Liver (tissue), 7 donors: ENCODE measurements at regions not wholly inside any gene's neighbourhood (a gene's known extent, or its start where the extent isn't known, plus 50 kb on each side); places are given as distances from the start of the nearest gene placed in this dataset.

ENCODE experiments used
- DNase-seq: peaks from one replicate; pipeline ENCODE4 v3.0.0-alpha.2; 2017; ENCODE audit warnings: low spot score
- H3K27ac ChIP-seq, 2 donors: one replicate each; pipeline ENCODE4 v1.7.0; 2013; ENCODE audit warnings: inconsistent platforms in 2 of 2, low read length in 2 of 2, control low read depth in 1 of 2, low read depth in 1 of 2, mild to moderate bottlenecking in 1 of 2
- H3K27me3 ChIP-seq, 4 donors: one replicate each; pipeline versions ENCODE4 v1.6.1 to v1.7.0; 2013; ENCODE audit warnings: low read length in 3 of 4, inconsistent platforms in 1 of 4, mild to moderate bottlenecking in 1 of 4, moderate library complexity in 1 of 4; ENCODE audit not compliant: control insufficient read depth in 4 of 4, insufficient read depth in 4 of 4
- H3K36me3 ChIP-seq, 4 donors: one replicate each; pipeline versions ENCODE4 v1.6.1 to v1.7.0; 2013; ENCODE audit warnings: low read length in 3 of 4, mild to moderate bottlenecking in 3 of 4, low read depth in 1 of 4, moderate library complexity in 1 of 4; ENCODE audit not compliant: control insufficient read depth in 4 of 4, insufficient read depth in 3 of 4
- H3K4me1 ChIP-seq, 4 donors: one replicate each; pipeline versions ENCODE4 v1.6.1 to v1.7.0; 2013; ENCODE audit warnings: low read length in 3 of 4, mild to moderate bottlenecking in 3 of 4, moderate library complexity in 1 of 4; ENCODE audit not compliant: control insufficient read depth in 4 of 4, insufficient read depth in 4 of 4
- H3K4me3 ChIP-seq, 3 donors: one replicate each; pipeline versions ENCODE4 v1.6.1 to v1.7.0; 2013; ENCODE audit warnings: low read length in 3 of 3, control low read depth in 1 of 3, low read depth in 1 of 3, mild to moderate bottlenecking in 1 of 3
- H3K9ac ChIP-seq, 2 donors: one replicate each; pipeline ENCODE4 v1.7.0; 2013; ENCODE audit warnings: low read length in 2 of 2, mild to moderate bottlenecking in 2 of 2, moderate library complexity in 2 of 2, control low read depth in 1 of 2, low read depth in 1 of 2
- H3K9me3 ChIP-seq, 4 donors: one replicate each; pipeline versions ENCODE4 v1.6.1 to v1.7.0; 2013; ENCODE audit warnings: low read length in 3 of 4; ENCODE audit not compliant: control insufficient read depth in 4 of 4
- EGR1 ChIP-seq, 2 donors: IDR thresholded peaks; 2 replicates each; pipeline ENCODE4 v1.6.1; 2016 to 2018; ENCODE audit warnings: antibody characterized with exemption in 2 of 2, low read depth in 2 of 2
- GABPA ChIP-seq, 2 donors: IDR thresholded peaks in 1 of 2; conservative IDR thresholded peaks in 1 of 2; 2 replicates each; pipeline ENCODE4 v1.6.1; 2016; ENCODE audit warnings: antibody characterized with exemption in 2 of 2, mild to moderate bottlenecking in 1 of 2, moderate library complexity in 1 of 2
- HNF4G ChIP-seq: IDR thresholded peaks from 2 replicates; pipeline ENCODE4 v1.6.1; 2016; ENCODE audit warnings: antibody characterized with exemption
- RAD21 ChIP-seq, 2 donors: IDR thresholded peaks; 2 replicates each; pipeline ENCODE4 v1.6.1; 2016; ENCODE audit warnings: antibody characterized with exemption in 2 of 2, mild to moderate bottlenecking in 2 of 2
- RXRA ChIP-seq, 2 donors: IDR thresholded peaks; 2 replicates each; pipeline ENCODE4 v1.6.1; 2017 to 2018; ENCODE audit warnings: antibody characterized with exemption in 2 of 2, mild to moderate bottlenecking in 1 of 2
- SP1 ChIP-seq: IDR thresholded peaks from 2 replicates; pipeline ENCODE4 v1.6.1; 2018; ENCODE audit warnings: antibody characterized with exemption, mild to moderate bottlenecking
- TAF1 ChIP-seq: conservative IDR thresholded peaks from 2 replicates; pipeline ENCODE4 v1.6.1; 2016; ENCODE audit warnings: antibody characterized with exemption, mild to moderate bottlenecking
- WGBS: extraction: QIAGEN DNeasy Blood & Tissue Kit; methylation state at CpG from one replicate; pipeline ENCODE4 v1.1.7; 2013; 5-methylcytosine and 5-hydroxymethylcytosine counted together
- TF ChIP-seq, protein P1 (sequence below): IDR thresholded peaks from 2 replicates; pipeline ENCODE4 v1.6.1; 2016; ENCODE audit warnings: antibody characterized with exemption, mild to moderate bottlenecking
- TF ChIP-seq, protein P2 (sequence below): IDR thresholded peaks from 2 replicates; pipeline ENCODE4 v1.6.1; 2016; ENCODE audit warnings: antibody characterized with exemption
- TF ChIP-seq, protein P3 (sequence below): IDR thresholded peaks from 2 replicates; pipeline ENCODE4 v1.6.1; 2016; ENCODE audit warnings: antibody characterized with exemption
- TF ChIP-seq, protein P4 (sequence below): IDR thresholded peaks from 2 replicates; pipeline ENCODE4 v1.6.1; 2016; ENCODE audit warnings: antibody characterized with exemption
- donor health status: healthy.
- donor health status: healthy.
- donor health status: healthy.
- donor health status: healthy.

GRCh38 chr10:117759266-117759665, 216.7 kb downstream of the EMX2 start:
- WGBS = 84% methylated on average over 11 of the region's 11 CpGs
- no peaks in the 10 kb centered on the region for H3K4me1 ChIP-seq
- no peak overlapping the region for H3K4me3 ChIP-seq
- TF ChIP-seq, protein P1, sequence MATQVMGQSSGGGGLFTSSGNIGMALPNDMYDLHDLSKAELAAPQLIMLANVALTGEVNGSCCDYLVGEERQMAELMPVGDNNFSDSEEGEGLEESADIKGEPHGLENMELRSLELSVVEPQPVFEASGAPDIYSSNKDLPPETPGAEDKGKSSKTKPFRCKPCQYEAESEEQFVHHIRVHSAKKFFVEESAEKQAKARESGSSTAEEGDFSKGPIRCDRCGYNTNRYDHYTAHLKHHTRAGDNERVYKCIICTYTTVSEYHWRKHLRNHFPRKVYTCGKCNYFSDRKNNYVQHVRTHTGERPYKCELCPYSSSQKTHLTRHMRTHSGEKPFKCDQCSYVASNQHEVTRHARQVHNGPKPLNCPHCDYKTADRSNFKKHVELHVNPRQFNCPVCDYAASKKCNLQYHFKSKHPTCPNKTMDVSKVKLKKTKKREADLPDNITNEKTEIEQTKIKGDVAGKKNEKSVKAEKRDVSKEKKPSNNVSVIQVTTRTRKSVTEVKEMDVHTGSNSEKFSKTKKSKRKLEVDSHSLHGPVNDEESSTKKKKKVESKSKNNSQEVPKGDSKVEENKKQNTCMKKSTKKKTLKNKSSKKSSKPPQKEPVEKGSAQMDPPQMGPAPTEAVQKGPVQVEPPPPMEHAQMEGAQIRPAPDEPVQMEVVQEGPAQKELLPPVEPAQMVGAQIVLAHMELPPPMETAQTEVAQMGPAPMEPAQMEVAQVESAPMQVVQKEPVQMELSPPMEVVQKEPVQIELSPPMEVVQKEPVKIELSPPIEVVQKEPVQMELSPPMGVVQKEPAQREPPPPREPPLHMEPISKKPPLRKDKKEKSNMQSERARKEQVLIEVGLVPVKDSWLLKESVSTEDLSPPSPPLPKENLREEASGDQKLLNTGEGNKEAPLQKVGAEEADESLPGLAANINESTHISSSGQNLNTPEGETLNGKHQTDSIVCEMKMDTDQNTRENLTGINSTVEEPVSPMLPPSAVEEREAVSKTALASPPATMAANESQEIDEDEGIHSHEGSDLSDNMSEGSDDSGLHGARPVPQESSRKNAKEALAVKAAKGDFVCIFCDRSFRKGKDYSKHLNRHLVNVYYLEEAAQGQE = no peak
- no peak for TF ChIP-seq TAF1
- TF ChIP-seq HNF4G = no peak
- TF ChIP-seq, protein P2, sequence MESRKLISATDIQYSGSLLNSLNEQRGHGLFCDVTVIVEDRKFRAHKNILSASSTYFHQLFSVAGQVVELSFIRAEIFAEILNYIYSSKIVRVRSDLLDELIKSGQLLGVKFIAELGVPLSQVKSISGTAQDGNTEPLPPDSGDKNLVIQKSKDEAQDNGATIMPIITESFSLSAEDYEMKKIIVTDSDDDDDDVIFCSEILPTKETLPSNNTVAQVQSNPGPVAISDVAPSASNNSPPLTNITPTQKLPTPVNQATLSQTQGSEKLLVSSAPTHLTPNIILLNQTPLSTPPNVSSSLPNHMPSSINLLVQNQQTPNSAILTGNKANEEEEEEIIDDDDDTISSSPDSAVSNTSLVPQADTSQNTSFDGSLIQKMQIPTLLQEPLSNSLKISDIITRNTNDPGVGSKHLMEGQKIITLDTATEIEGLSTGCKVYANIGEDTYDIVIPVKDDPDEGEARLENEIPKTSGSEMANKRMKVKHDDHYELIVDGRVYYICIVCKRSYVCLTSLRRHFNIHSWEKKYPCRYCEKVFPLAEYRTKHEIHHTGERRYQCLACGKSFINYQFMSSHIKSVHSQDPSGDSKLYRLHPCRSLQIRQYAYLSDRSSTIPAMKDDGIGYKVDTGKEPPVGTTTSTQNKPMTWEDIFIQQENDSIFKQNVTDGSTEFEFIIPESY = no peak
- no peak for TF ChIP-seq GABPA (IDR thresholded peaks at IDR 0.05 in 1 of 2, conservative IDR thresholded peaks at IDR 0.05 in 1 of 2)
- no peak for DNase-seq
- H3K9ac ChIP-seq = no peak overlapping the region
- H3K27ac ChIP-seq = no peak overlapping the region
- no peaks in the 10 kb centered on the region for H3K9me3 ChIP-seq
- no peaks in the 10 kb centered on the region for H3K36me3 ChIP-seq
- peaks cover 0 to 18% (median under 1%) of the 10 kb centered on the region in 4 donors for H3K27me3 ChIP-seq

DNA sequence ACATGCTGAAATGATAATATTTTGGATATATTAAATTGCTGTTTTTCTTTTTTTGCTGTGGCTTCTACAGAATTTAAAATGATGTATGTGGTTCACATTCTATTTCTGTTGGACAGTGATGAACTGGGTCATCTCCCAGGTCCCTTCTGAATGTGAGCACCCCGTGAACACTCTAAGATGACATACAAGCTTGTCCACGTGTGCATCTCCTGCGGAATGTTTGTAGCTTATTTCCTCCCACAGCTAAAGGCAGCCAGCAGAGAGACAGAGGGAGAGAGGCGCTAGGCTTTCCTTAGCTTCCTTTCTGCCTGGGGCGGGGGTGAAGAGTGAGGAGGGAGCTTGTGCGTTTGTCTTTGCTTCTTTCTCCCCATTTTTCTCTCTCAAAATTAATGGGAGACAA, 219.1 kb downstream of the EMX2 start:
- H3K4me3 ChIP-seq = no peak overlapping the region
- no peak overlapping the region for H3K27ac ChIP-seq
- H3K4me1 ChIP-seq = no peaks in the 10 kb centered on the region
- 70% methylated on average over 6 of the region's 6 CpGs for WGBS
- no peak overlapping the region for H3K9ac ChIP-seq
- peaks cover 0 to 18% (median under 1%) of the 10 kb centered on the region in 4 donors for H3K27me3 ChIP-seq
- no peaks in the 10 kb centered on the region for H3K9me3 ChIP-seq
- TF ChIP-seq, protein P2 = no peak
- TF ChIP-seq RXRA (IDR thresholded peaks at IDR 0.05) (no peak), TAF1 (no peak), EGR1 (IDR thresholded peaks at IDR 0.05; ENCODE audit: low read depth in 2 of 2) (no peak), RAD21 (IDR thresholded peaks at IDR 0.05) (no peak)
- no peak for DNase-seq
- no peaks in the 10 kb centered on the region for H3K36me3 ChIP-seq

DNA sequence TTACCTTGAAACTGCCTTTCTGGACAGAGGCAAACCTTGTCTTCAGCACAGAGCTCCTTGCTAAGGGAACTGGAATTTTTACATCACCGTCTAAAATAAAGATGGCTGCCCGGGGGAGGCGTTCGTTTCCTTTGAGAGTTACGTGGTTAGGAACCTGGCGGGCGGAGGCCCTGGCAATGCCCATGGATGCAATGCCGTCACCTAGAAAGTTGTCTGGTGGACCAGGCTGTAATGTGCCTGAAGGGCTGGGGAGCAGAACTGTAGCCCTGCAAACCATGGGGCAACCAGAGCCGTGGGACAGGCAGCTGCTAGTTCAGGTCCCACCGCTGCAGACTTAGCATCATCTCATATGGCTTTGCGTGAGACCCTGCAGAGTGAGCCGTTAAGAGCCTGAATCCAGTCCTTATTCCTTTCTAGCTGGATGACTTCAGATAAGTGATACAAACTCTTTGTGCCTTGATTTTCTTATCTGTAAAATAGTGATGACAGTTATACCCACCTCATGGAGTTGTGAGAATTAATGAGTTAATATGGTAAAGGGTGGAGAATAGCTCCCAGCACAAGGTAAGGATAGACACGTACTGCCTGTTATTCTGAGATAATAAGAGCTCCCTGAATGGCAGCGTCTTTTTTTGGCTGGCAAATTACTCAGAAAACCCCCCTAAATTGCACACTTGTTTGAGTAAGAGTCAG, 219.7 kb downstream of the EMX2 start:
- Histone ChIP-seq H3K4me1 (no peaks in the 10 kb centered on the region), H3K27ac (no peak overlapping the region), H3K36me3 (no peaks in the 10 kb centered on the region), H3K9me3 (no peaks in the 10 kb centered on the region), H3K4me3 (no peak overlapping the region), H3K9ac (no peak overlapping the region), H3K27me3 (peaks cover 0 to 18% (median under 1%) of the 10 kb centered on the region in 4 donors)
- no peak for DNase-seq
- TF ChIP-seq, protein P3, sequence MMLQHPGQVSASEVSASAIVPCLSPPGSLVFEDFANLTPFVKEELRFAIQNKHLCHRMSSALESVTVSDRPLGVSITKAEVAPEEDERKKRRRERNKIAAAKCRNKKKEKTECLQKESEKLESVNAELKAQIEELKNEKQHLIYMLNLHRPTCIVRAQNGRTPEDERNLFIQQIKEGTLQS = no peak
- TF ChIP-seq SP1 (no peak), HNF4G (no peak), RXRA (IDR thresholded peaks at IDR 0.05) (no peak)
- TF ChIP-seq, protein P1 = no peak
- TF ChIP-seq, protein P4, sequence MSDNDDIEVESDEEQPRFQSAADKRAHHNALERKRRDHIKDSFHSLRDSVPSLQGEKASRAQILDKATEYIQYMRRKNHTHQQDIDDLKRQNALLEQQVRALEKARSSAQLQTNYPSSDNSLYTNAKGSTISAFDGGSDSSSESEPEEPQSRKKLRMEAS = no peak
- 76% methylated on average over 14 of the region's 14 CpGs for WGBS
